Loucy (cell line): ENCODE measurements at regions not wholly inside any gene's neighbourhood (a gene's known extent, or its start where the extent isn't known, plus 50 kb on each side); places are given as distances from the start of the nearest gene placed in this dataset.

Experiments
- CTCF ChIP-seq: fragments of 200-600 bp; sonication (generic); conservative IDR thresholded peaks from 2 replicates; pipeline ENCODE4 v1.5.1; 2014; ENCODE audit warnings: mild to moderate bottlenecking, antibody characterized with exemption, low read length
- EZH2phosphoT487 ChIP-seq: fragments of 200-600 bp; IDR thresholded peaks from 2 replicates; pipeline ENCODE4 v1.6.1; 2018; ENCODE audit warnings: antibody characterized with exemption, mild to moderate bottlenecking, moderate library complexity, borderline replicate concordance

- no peak for TF ChIP-seq CTCF
- TF ChIP-seq EZH2phosphoT487: no peak
Measured at GRCh38 chr20:40774252-40774651, 85.2 kb upstream of the MAFB start.
